Activated CD8-positive, alpha-beta memory T cell treated with anti-CD3 and anti-CD28 coated beads, Interleukin-2, amount 10 ng/mL, durations not matched to agents 7 days and 5 days (primary cell): ENCODE measurements at regions not wholly inside any gene's neighbourhood (a gene's known extent, or its start where the extent isn't known, plus 50 kb on each side); places are given as distances from the start of the nearest gene placed in this dataset.
"Not testable (repeated sequence)": the region's sequence is repeated elsewhere in the genome, so short reads cannot be mapped to it uniquely, and the experiment has no call there.

Experiments
- ATAC-seq: fragments of 150-1000 bp; cut with Tn5 transposase; one replicate; pipeline ENCODE4 v1.10.0; 2021; ENCODE audit warnings: moderate library complexity
- CTCF ChIA-PET: fragments of 350-600 bp; sonication (Branson Sonifier 250); formaldehyde crosslinking; loops from one replicate; lab custom pipeline; 2021; ENCODE audit warnings: antibody characterized with exemption; lab: Charles Lee
- DNase-seq: peaks from one replicate; pipeline ENCODE4 v3.0.0-alpha.2; 2020
- H3K27ac Mint-ChIP-seq: one replicate; pipeline ENCODE4 v1.8.0; 2021; ENCODE audit warnings: mild to moderate bottlenecking, mixed read lengths
- H3K27me3 Mint-ChIP-seq: one replicate; pipeline ENCODE4 v1.8.0; 2021; ENCODE audit warnings: mixed read lengths
- H3K36me3 Mint-ChIP-seq: one replicate; pipeline ENCODE4 v1.8.0; 2021; ENCODE audit warnings: mild to moderate bottlenecking, mixed read lengths
- H3K4me1 Mint-ChIP-seq: one replicate; pipeline ENCODE4 v1.8.0; 2021; ENCODE audit warnings: mixed read lengths
- H3K4me3 Mint-ChIP-seq: one replicate; pipeline ENCODE4 v1.8.0; 2021; ENCODE audit warnings: mild to moderate bottlenecking, moderate library complexity, mixed read lengths
- H3K9me3 Mint-ChIP-seq: one replicate; pipeline ENCODE4 v1.8.0; 2022; ENCODE audit warnings: low read depth, mixed read lengths

GRCh38 chr2:176854878-176855277, 357.7 kb upstream of the HNRNPA3 start:
- Mint-ChIP-seq H3K27me3 (no peaks in the 10 kb centered on the region), H3K4me3 (no peak overlapping the region), H3K27ac (peak overlapping the region; percentile 81), H3K36me3 (peaks cover 38% of the 10 kb centered on the region), H3K4me1 (peaks cover 67% of the 10 kb centered on the region), H3K9me3 (peaks cover 3% of the 10 kb centered on the region)
- CTCF ChIA-PET = interaction anchor here (1.1 to 4.4 kb wide), 8 partner anchors 9 to 153 kb away, joined by 3 to 16 read pairs (median 4); no protein-coding TSS in a partner anchor
- DNase-seq (no peak), ATAC-seq (peak; percentile 48)

GRCh38 chr2:176856683-176857082, 355.9 kb upstream of the HNRNPA3 start:
- no peak overlapping the region for H3K4me3 Mint-ChIP-seq
- no peaks in the 10 kb centered on the region for H3K27me3 Mint-ChIP-seq
- CTCF ChIA-PET = interaction anchor here (1.4 to 4.4 kb wide), 7 partner anchors 8 to 293 kb away, joined by 3 to 16 read pairs (median 4); no protein-coding TSS in a partner anchor
- ATAC-seq (no peak), DNase-seq (no peak)
- H3K36me3 Mint-ChIP-seq = peaks cover 26% of the 10 kb centered on the region
- peaks cover 3% of the 10 kb centered on the region for H3K9me3 Mint-ChIP-seq
- H3K27ac Mint-ChIP-seq = peak overlapping the region; percentile 64
- H3K4me1 Mint-ChIP-seq = peaks cover 55% of the 10 kb centered on the region

GRCh38 chr2:176865336-176865735, 347.3 kb upstream of the HNRNPA3 start:
- Mint-ChIP-seq H3K4me1 (peaks cover 7% of the 10 kb centered on the region), H3K27me3 (peaks cover 2% of the 10 kb centered on the region)
- CTCF ChIA-PET = no interaction called here

DNA sequence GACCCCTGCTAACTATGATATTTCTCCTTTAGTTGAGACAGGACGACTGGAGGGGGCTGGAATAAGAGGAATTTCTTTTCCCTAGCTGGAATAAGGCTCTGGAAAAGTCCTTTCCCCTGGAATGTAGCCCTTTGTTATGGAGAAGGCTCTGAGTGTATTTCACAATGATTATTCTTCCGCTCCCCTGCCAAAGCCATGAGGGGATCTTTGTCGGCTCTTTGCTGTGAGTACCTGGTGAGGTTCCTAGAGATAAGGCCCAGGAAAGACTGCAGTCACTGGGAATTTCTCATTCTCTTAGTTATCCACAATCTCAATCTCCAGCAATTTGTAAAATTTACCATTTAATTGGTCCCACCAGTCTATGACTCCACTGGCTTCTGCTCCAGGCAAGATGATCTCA, 340.2 kb upstream of the HNRNPA3 start:
- DNase-seq (no peak), ATAC-seq (no peak)
- Mint-ChIP-seq H3K9me3 (peaks cover 31% of the 10 kb centered on the region), H3K4me3 (no peak overlapping the region), H3K36me3 (peaks cover 62% of the 10 kb centered on the region), H3K27me3 (no peaks in the 10 kb centered on the region), H3K27ac (no peak overlapping the region), H3K4me1 (peaks cover 37% of the 10 kb centered on the region)
- CTCF ChIA-PET = no interaction called here

More at GRCh38 chr2:176865336-176865735, 347.3 kb upstream of the HNRNPA3 start:
- peaks cover 24% of the 10 kb centered on the region for H3K36me3 Mint-ChIP-seq
- no peak for ATAC-seq
- no peak for DNase-seq
- H3K27ac Mint-ChIP-seq = no peak overlapping the region
- no peak overlapping the region for H3K4me3 Mint-ChIP-seq
- H3K9me3 Mint-ChIP-seq = peaks cover 6% of the 10 kb centered on the region

DNA sequence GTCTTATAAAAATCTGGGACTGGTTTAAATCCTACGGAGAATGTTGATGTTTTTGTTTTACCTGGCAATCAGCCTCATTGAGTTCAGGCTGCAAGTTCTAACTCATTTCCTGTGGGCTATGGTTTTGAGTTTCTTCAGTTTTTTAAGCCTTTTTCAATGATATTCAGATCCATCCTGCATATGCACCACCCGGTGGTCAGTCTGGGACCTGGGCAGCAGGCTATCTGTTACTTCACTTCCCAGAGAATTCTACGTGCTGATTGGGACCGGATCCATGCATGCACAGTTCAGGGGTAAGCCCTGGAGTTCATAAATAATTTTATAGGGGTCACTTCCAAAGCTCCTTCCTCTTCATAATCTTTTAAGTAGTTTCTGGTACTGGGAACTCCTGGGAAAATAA, 339.2 kb upstream of the HNRNPA3 start:
- CTCF ChIA-PET = interaction anchor here (0.9 to 4.3 kb wide), 4 partner anchors 18 to 45 kb away, joined by 3 to 16 read pairs (median 4); no protein-coding TSS in a partner anchor
- Mint-ChIP-seq H3K4me1 (peaks cover 37% of the 10 kb centered on the region), H3K36me3 (peaks cover 60% of the 10 kb centered on the region), H3K27ac (no peak overlapping the region), H3K9me3 (peaks cover 35% of the 10 kb centered on the region), H3K27me3 (no peaks in the 10 kb centered on the region), H3K4me3 (no peak overlapping the region)
- no peak for DNase-seq
- peak; percentile 39 for ATAC-seq

- DNase-seq (no peak), ATAC-seq (peak; percentile 53)
- CTCF ChIA-PET = interaction anchor here (1.2 to 4.3 kb wide), 2 partner anchors 15 to 21 kb away, joined by 4 to 16 read pairs; no protein-coding TSS in a partner anchor
- H3K9me3 Mint-ChIP-seq = peaks cover 20% of the 10 kb centered on the region
- H3K36me3 Mint-ChIP-seq = peaks cover 51% of the 10 kb centered on the region
- peaks cover 40% of the 10 kb centered on the region for H3K4me1 Mint-ChIP-seq
- H3K27ac Mint-ChIP-seq = peak overlapping the region; percentile 68
- H3K4me3 Mint-ChIP-seq = no peak overlapping the region
- no peaks in the 10 kb centered on the region for H3K27me3 Mint-ChIP-seq
Observed at GRCh38 chr2:176876493-176877103, 336.0 kb upstream of the HNRNPA3 start.

- Mint-ChIP-seq H3K27ac (no peak overlapping the region), H3K4me3 (no peak overlapping the region), H3K27me3 (no peaks in the 10 kb centered on the region), H3K9me3 (peaks cover 10% of the 10 kb centered on the region), H3K4me1 (peaks cover 26% of the 10 kb centered on the region), H3K36me3 (peaks cover 34% of the 10 kb centered on the region)
- CTCF ChIA-PET = interaction anchor here (1.1 kb wide), 1 partner anchor 9 kb away, joined by 3 read pairs; no protein-coding TSS in a partner anchor
- ATAC-seq (no peak), DNase-seq (no peak)
Observed at GRCh38 chr2:176879426-176879995, 333.1 kb upstream of the HNRNPA3 start.

- H3K27ac Mint-ChIP-seq, DNase-seq, ATAC-seq, H3K4me3 Mint-ChIP-seq, CTCF ChIA-PET, H3K27me3 Mint-ChIP-seq, H3K9me3 Mint-ChIP-seq: not testable (repeated sequence)
- Mint-ChIP-seq H3K4me1 (peaks cover 21% of the 10 kb centered on the region), H3K36me3 (peaks cover 27% of the 10 kb centered on the region)
Observed at GRCh38 chr2:176882045-176882444, 330.5 kb upstream of the HNRNPA3 start.

DNA sequence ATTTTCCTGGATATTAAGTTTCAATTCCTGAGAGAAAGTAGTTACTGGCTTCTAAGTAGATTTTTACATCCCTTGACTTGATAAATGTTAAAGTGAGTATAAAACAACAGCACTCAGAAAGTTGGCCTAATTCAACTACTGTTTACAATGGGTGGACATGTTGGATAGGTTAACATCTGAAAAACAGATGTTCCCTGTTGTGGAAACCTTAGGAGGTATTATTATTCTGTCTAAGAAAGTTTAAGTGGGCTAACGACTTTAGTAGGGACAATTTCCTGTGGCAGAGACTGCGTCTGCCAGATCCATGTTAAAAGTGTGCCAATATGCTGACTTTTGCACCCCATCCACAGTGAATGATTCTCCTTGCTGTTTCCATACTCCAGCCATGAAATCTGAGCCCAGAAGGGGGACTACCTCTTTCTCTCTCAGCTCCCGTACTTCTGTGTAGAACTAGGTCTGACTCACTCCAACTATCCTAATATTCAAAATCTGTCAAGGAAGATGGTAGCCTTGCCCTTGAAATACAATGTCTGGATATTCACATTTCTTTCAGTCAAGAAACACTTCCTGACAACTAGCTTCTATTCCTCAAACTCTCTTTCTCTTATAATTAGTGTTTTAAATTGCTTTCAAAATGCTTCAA, 327.5 kb upstream of the HNRNPA3 start:
- DNase-seq = no peak
- CTCF ChIA-PET = interaction anchor here (1.2 to 1.3 kb wide), 2 partner anchors 68 to 71 kb away, joined by 3 read pairs; no protein-coding TSS in a partner anchor
- Mint-ChIP-seq H3K36me3 (peaks cover 13% of the 10 kb centered on the region), H3K27ac (no peak overlapping the region), H3K4me3 (no peak overlapping the region), H3K27me3 (no peaks in the 10 kb centered on the region), H3K4me1 (peaks cover 12% of the 10 kb centered on the region), H3K9me3 (peaks cover 2% of the 10 kb centered on the region)
- no peak for ATAC-seq

DNA sequence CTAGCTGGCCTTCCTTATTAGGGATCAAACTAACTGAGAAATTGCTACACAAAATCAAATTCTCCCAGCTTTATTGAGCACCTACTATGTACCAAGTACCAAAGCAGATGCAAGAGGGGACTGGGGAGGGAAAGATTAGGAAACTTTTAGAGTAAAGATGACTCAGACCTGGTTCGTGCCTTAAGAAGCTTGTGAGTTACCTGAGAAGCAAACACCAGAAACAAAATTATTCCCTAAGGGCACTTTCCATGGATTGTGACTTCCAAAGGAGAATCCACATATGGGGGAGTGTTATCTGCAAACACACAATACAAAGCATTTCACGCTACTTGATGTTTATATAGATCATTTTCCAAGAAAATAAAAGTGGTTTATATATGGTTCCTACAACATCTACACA, 326.9 kb upstream of the HNRNPA3 start:
- no peaks in the 10 kb centered on the region for H3K27me3 Mint-ChIP-seq

GRCh38 chr2:176891105-176891504, 321.5 kb upstream of the HNRNPA3 start:
- Mint-ChIP-seq H3K27me3 (no peaks in the 10 kb centered on the region), H3K4me1 (peaks cover 7% of the 10 kb centered on the region), H3K9me3 (no peaks in the 10 kb centered on the region), H3K36me3 (peaks cover 1% of the 10 kb centered on the region), H3K4me3 (no peak overlapping the region), H3K27ac (no peak overlapping the region)
- CTCF ChIA-PET = interaction anchor here (1.7 kb wide), 1 partner anchor 15 kb away, joined by 4 read pairs; no protein-coding TSS in a partner anchor
- no peak for DNase-seq
- ATAC-seq = no peak

More for the DNA sequence above, 326.9 kb upstream of the HNRNPA3 start:
- DNase-seq (no peak), ATAC-seq (no peak)
- CTCF ChIA-PET = interaction anchor here (1.2 to 1.3 kb wide), 2 partner anchors 69 to 71 kb away, joined by 3 read pairs; no protein-coding TSS in a partner anchor
- Mint-ChIP-seq H3K36me3 (peaks cover 10% of the 10 kb centered on the region), H3K4me3 (no peak overlapping the region), H3K9me3 (peaks cover 2% of the 10 kb centered on the region), H3K4me1 (peaks cover 12% of the 10 kb centered on the region), H3K27ac (no peak overlapping the region)

DNA sequence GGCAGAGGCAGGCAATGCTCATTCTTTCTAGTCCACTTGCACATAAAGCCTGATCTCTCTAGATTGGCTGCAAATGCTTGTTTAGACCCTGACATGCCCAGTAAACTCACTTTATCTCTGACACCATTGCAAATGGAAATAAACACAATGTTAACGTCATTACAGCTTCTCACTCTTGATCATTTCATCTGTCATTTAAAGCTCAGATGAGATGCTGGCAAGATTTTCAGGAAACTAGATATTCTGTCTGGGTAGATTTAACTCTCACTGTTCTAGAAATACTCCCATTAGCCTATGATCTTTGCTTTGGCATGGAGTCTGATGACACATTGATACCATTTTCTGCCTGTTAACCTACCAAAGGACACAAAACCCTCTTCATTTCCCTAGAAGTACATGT, 320.7 kb upstream of the HNRNPA3 start:
- DNase-seq (no peak), ATAC-seq (no peak)
- peaks cover 1% of the 10 kb centered on the region for H3K36me3 Mint-ChIP-seq
- no peaks in the 10 kb centered on the region for H3K9me3 Mint-ChIP-seq
- CTCF ChIA-PET = interaction anchor here (1.7 kb wide), 1 partner anchor 16 kb away, joined by 4 read pairs; no protein-coding TSS in a partner anchor
- no peak overlapping the region for H3K4me3 Mint-ChIP-seq
- peaks cover 1% of the 10 kb centered on the region for H3K4me1 Mint-ChIP-seq
- H3K27ac Mint-ChIP-seq = no peak overlapping the region
- H3K27me3 Mint-ChIP-seq = no peaks in the 10 kb centered on the region

DNA sequence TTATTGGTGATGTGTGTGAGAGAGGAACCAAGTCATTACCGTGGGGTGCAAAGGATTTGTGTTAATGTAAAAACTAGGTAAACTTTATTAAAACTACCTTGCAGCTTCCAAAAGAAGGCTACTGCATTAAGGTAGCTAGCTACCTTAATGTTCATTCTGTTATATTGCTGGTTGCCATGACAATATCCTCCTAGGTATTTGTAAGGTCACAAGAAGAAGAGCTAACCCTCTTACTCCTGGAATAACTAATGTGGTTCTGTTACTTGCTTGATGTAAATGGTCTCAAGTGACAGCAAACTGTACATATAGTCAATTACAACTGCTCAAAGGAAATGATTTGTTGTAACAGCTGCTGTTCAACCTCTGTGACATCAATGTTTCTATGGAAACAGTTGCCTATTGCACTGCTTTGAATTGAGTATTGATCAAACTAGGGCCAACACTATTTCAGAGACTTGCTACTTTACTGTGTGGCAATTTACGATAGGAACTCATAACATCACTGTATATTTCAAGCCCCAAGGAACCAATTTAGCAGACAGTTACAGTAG, 319.8 kb upstream of the HNRNPA3 start:
- H3K27me3 Mint-ChIP-seq = no peaks in the 10 kb centered on the region
- H3K4me1 Mint-ChIP-seq = peaks cover 6% of the 10 kb centered on the region
- H3K27ac Mint-ChIP-seq = no peak overlapping the region
- H3K9me3 Mint-ChIP-seq = no peaks in the 10 kb centered on the region
- H3K4me3 Mint-ChIP-seq = no peak overlapping the region
- ATAC-seq (peak; percentile 20), DNase-seq (no peak)
- H3K36me3 Mint-ChIP-seq = peaks cover 1% of the 10 kb centered on the region
- CTCF ChIA-PET = interaction anchor here (1.7 kb wide), 1 partner anchor 17 kb away, joined by 4 read pairs; no protein-coding TSS in a partner anchor
